HG02943 (cell line): ENCODE measurements at regions not wholly inside any gene's neighbourhood (a gene's known extent, or its start where the extent isn't known, plus 50 kb on each side); places are given as distances from the start of the nearest gene placed in this dataset.
"Not testable (repeated sequence)": the region's sequence is repeated elsewhere in the genome, so short reads cannot be mapped to it uniquely, and the experiment has no call there.

Experiments
- ATAC-seq: cut with Tn5 transposase; IDR thresholded peaks from one replicate; pipeline ENCODE4 v1.9.1; 2021; ENCODE audit warnings: mild to moderate bottlenecking, low read depth, moderate library complexity; ENCODE audit not compliant: unreplicated experiment

DNA sequence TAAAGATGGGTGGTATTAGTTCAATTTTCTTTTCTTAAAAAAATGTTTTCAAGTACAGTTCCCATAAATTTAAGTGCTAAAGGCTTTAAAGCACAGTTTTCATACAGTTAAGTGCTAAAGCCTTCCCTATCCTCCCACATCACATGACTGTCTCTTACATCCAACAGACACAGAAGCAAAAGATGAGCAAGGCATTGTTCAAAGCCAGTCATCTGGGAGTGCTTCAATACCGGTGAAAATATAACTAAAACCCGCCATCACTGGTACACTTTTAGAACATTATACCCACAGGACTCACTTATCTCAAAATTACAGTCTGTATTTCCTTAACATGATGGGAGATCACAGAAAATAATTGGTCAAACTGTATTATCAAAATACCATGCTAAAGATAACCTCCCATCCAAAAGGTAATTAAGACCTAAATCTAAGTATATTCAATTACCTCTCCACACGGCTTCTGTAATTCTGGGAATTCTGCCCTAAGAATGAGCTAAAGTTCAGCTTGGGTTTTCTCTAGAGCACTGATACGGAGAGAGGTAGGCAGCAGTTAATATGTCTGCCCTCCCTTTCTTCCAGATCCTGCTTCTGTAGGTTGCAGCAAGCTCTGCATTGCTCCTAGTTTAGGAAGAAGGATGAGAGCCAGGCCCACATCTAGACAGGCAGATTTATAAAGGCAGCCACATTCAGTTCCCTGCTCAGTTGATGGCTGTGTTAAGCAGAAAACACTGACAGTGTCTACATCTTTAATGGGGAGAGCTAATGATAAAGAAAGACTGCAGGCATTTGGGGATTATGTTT, 474.8 kb upstream of the PFKP start:
- ATAC-seq, result no peak

DNA sequence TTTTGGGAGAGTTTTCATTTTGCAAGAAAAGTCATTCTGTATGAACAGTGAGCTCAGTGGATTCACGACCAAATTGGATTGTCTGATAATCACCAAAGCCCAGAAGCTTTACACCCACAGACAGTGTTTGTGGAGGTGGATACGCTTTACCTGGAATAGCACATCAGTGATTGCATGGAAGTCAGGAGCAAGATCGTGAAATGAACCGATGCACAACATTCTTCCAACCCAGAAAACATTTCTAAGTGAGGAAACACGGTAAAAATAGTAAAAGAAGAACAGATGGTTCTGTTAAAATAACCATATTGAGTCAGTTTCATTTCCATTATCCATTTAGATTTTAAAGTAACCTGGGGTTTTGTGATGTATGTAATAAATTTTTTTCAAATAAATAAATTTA, 478.2 kb upstream of the PFKP start:
- ATAC-seq, result no peak

DNA sequence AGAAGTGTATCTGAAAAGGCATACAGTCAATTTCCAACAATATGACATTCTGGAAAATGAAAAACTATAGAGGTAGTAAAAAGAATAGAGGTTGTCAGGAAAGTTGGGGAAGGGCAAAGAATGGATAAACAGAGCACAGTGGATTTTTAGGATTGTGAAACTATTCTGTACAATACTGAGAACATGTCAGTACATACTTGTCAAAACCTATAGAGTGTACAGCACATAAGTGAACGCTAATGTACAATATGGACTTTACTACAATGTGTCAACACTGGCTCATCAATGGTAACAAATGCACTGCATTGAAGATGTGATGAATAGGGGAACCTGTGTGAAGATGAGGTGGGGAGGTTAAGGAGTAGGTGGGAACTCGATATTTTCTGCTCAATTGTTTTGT, 483.0 kb upstream of the PFKP start:
- no peak for ATAC-seq

DNA sequence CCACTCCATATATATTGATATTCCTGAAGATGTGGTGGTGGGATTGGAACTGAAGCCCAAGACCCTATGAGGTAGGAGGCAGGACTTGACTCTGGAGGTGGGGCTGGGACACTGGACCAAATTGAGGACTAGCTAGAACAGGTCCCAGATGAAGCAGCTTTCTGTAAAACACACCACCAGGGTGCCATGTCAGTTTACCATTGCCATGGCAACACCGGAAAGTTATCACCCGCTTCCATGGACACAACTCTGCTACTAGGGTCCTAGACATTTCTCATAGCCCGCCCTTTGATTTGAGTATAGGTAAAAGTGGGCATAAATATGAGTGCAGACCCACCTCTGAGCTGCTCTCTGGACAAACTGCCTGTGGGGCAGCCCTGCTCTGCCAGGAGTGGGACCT, 490.5 kb upstream of the PFKP start:
- no peak for ATAC-seq

DNA sequence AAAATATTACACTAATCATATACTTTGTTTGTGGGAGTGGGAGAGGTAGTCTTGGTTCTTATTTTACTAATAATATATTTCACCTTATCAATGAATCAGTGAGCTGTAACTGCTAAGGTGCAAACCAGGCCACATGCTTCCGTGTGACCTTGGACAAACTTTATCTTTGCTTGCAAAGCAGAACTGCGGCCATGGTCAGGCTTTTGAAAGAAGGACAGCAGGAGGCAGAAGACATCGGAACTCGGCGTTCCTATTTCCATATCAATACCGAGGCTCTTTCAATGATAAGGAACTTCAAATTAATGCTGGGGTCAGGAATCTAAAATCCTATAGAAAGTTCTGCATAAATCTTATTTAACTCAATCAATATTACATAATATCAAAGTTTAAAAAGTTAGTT, 491.9 kb upstream of the PFKP start:
- no peak for ATAC-seq

DNA sequence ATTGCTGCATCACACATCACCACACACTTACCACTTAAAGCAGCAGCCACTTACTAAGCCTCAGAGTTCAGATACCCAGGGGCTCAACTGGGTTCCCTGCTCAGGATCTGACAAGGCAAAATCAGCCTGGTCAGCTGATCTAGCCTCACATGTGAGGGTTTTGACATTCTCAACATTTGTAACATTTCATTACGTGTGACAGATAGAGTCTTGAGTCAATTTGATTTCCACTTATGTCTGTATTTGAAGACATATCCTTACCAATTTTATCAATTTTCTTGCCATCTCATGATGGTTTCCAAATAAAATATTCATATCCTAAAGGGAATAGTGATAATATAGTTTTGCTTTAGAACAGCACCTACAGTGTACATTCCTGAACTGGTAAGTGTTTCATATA, 494.7 kb upstream of the PFKP start:
- no peak for ATAC-seq

DNA sequence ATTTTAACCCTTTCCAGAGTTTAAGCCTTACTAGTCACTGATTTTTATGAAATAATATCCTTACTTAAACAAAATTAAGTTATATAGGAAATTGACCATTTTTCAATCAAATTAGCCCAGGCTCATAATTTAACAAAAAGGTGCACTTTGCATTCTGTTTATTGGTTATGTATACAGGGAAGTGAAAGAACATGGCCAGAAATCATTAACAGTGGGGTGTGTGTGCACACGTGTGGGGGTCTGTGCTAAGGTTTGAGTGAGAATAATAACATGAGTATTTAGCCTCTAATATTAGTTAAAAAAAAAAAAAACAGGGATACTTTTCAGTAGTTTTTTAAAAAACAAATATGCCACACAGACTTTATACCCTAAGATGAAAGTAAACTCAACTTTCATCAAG, 510.5 kb upstream of the PFKP start:
- peak; percentile 99 for ATAC-seq

DNA sequence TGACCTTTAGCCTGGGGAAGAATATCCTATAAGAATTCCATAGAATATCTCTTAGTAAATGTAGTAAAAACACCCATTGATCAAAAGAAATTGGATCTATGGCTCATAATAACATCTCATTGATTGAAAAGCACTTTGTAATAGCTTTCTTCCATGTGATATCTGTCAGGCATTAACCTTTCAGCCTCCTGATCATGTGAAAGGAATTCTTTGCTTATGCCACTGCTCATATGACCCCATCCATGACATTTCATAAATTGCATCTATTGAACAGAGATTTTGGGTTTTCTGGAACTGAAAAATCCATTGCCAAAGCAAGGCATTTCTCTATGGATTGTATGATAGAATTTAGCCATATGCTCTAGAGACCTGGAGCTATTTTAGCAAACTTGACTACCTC, 519.3 kb upstream of the PFKP start:
- no peak for ATAC-seq

DNA sequence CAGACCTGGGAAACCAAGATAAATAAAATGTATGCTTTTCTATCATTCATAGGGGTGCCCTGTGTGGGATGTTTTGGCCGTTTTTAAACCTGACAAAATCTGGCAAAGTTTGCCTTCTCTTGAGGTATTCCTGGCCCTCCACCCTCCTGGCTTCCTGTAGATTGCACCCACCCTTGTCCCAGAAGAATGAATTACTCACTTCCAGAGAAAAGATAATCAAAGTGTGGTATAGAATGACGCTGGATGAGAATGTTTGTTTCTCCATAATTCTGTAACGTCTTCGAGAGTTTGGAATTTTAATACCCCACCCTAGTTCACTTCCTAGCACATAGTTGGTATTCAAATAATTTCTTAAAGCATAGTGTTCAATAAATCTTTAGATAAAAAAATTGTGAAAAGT, 519.7 kb upstream of the PFKP start:
- ATAC-seq, result no peak

DNA sequence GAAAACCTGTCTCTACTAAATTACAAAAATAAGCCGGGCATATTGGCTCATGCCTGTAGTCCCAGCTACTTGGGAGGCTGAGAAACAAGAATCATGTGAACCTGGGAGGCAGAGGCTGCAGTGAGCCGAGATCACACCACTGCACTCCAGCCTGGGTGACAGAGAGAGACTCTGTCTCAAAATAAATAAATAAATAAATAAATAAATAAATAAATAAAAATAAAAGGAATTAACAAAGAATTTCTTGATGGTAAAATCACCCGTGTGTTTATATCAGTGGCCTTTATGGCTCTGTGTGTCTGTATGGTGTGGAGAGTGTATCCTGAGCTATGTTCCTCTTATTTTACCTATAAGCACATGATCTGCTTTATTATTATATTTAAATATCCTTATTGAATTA, 520.5 kb upstream of the PFKP start:
- not testable (repeated sequence) for ATAC-seq

DNA sequence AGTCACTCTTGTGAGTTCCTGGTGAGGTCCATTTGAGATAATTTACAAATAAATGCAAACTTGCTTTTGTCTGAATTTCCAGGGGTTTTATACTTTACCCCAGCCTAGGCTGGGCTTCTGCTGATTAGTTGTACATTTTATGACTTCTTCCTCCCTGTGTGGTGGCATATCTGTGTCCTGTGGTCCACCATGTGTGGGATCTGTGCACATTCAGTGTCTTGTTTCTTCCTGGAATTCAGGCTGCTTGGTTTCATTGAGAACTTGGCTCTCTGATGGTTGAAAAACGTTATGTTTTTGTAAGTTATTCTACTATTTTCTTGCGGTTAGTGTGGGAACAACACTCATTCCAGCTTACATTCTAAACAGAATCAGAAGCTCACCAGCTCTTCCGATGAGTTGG, 523.4 kb upstream of the PFKP start:
- no peak for ATAC-seq

DNA sequence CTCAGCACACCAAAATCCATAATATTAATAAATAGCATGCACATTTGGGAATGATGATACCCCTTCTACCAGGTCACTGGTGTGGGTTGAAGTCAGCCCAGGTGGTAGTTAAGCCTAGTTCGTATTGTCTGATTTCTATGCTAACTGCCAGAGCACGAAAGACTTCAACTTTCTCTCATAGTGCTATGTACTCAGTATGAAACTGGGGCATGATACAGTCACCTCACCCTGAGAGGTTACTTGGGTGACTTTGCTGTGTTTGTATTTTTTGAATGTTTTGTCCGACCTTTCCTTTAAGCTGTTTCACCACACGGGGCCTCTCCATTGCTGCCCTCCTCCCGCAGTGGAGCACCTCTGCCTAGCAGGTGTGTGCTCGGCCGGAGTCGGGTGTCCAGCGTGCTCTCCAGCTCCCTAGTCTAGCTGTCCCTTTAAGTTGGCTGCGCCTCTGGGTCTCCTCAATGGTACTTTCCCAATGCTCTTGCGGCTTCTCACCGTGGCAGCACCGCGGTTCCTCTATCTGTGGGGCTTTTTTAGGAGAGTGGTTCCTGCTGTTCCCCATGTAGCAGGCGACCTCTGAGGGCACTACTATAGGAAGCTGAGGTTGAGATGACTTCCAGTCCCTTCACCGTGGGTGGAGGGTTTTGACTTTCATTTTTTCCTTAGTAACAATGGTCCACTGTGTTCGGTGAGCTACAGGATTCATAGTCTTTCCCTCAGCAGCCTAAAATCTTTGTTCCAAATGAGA, 524.0 kb upstream of the PFKP start:
- ATAC-seq, result no peak

DNA sequence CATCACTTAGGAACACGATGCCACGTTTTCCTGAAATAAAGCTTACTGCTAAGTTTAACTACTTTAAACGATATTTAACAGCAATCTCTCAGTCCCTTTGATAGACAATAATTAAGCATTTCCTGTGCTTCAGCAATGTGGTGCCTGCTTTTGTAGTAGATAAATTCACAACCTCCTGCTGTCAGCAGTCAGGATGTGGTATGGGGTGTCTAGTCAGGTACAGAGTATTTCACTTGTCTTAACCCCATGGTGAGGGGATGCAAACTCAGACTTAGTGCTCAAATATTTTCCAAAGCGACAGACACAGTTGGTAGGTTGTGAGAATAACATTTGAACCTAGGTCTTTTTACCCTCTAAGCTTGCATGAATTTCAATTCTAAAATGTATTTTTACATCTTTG, 526.2 kb upstream of the PFKP start:
- no peak for ATAC-seq

DNA sequence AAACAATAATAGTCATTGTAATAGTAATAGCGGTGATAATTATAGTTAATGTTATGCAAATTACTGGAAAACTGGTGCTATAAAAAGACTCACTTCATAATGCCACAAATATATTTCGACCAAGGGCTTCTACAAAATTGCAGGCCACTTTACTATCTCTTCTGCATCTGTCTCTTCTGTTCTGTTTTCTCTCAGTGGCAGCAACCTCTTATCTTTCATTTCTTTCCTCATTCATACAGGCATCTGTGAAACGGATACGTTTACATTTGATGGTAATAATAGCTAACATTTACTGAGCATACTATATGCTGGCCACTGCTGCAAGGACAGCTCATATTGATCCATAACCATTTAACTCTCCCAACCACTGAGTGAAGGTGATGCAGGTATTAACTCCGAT, 537.4 kb upstream of the PFKP start:
- no peak for ATAC-seq

DNA sequence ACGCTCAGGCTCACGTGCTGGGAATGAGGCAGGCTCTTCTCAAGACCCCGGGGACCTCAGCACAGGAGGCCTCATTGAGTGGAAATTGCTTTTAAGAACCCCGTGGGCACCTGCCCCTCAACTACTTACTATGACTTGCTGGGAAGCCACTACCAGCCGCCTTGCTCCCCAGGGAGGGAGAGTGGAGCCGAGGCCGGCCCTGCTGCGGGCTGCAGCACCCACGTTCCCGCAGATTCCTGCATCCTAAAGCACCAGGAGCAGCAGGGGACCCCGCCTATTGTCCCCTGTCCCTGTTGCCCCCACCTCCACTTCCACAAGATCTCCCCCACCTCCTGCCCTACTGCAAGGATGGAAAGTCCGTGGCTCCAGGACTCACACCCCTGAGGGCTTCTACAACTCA, 541.6 kb upstream of the PFKP start:
- no peak for ATAC-seq

DNA sequence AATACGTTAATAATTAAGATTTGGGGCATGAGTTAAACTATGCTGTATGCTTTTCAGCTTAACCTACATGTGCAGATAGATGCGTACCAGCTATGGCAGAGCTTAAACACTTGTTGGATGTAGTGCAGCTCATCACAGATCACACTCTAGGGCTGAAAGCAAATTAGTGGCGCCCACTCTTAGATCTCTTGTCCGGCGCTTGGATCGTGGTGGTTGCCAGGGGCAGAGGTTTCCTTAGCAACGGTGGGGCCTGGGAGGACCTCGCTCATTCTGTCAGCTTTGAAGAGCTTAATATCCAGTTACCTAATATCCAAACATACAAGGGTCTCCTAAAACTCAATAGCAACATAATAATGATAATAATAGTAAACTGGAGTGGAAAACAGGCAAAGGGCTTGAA, 548.2 kb upstream of the PFKP start:
- ATAC-seq, result no peak

DNA sequence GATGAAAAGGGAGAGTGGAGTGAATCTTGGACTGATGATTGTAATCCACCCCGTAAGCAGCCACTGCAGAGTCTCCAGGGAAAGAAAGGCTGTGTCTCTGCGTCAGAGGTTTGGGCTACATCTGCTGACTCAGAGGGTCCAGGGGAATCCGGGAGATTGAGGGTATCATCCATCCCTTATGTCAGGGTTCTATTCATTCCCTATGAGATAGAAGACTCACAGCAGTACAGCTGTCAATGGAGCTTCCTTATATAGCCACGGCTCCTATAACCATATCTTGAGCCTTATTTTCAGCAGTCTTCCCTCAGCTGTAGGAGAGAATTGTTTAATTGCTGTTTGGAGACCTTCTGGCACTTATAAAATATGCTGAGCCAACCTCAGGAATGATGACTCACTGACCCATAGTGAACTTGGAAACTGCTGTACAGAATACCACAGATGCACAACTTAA, 558.2 kb upstream of the PFKP start:
- no peak for ATAC-seq

DNA sequence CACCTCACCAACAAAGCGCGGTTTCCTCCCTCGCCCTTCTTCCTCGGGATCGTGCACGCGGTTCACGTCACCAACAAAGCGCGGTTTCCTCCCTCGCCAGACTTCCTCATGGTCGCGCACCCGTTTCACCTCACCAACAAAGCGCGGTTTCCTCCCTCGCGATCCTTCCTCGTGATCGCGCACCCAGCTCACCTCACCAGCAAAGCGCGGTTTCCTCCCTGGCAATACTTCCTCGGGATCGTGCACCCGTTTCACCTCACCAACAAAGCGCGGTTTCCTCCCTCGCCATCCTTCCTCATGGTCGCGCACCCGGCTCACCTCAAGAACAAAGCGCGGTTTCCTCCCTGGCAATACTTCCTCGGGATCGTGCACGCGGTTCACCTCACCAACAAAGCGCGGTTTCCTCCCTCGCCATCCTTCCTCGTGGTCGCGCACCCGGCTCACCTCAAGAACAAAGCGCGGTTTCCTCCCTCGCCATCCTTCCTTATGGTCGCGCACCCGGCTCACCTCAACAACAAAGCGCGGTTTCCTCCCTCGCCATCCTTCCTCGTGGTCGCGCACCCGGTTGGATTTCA, 565.9 kb upstream of the PFKP start:
- ATAC-seq, result not testable (repeated sequence)

DNA sequence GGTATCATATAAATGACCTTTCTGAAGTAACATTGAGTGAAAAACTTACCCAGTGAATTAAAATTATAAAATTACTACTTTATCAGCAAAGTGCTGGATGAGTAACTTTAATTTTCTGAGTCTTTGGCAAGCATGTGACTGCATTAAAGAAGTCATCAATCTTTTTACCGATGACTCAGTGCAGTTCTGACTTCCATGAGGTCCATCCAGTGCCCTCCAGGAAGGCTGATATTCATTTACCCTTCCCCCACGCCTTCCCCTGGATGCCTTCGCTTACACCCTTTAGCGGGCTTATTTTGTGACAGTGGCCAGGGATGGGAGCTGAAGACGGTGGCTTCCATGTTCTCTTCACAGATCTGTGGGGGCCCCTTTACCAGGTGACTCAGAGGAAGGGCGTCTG, 572.9 kb upstream of the PFKP start:
- no peak for ATAC-seq

DNA sequence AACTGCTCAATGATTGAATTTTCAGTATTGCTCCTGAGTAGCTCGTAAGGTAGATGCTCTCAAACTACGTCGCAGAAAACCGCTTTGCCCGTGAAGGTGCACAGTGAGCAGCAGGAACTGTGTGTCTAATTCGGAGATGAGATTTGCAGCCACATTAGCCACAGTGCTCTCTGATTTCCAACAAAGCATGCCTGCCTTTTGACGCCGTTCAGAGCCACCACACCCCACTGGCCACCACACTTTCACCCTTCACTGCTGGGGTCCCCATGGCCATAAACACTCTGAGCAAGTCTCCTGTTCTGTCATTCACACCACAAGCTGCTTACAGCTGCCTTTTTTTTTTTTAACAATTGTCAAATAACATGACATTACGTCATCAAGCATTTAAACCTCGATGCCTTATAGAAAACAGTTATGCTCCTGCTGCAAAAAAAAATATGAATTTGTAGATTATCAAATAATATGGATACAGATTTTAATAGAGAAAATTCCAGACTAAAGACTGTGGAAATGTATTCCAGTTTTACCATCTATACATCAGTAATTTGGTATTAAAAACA, 578.8 kb upstream of the PFKP start:
- no peak for ATAC-seq

DNA sequence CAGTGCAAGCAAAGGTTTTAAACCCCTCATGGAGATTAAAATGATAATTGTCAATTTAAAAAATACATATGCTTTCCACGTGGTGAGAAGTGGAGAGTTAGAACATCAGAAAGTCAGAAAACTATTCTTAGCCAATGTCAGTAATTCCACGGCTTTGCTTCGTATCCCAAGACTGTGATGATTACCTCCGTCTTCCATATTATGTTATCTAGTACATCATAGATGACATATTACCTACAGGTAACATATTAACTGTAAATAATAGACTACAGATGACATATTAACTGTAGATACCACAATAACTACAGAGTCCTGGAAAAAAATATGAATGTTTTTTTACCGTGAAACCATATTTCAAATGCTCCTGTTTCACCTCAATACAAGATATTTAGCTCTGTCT, 579.4 kb upstream of the PFKP start:
- no peak for ATAC-seq
